ENCODE measurements at regions not wholly inside any gene's neighbourhood (a gene's known extent, or its start where the extent isn't known, plus 50 kb on each side); places are given as distances from the start of the nearest gene placed in this dataset.

- no peaks in the 10 kb centered on the region for H3K36me3 Mint-ChIP-seq (ENCODE audit: low read depth)
- no peak overlapping the region for H3K27ac Mint-ChIP-seq
- no peaks in the 10 kb centered on the region for H3K4me1 Mint-ChIP-seq (ENCODE audit: low read depth)
- H3K27me3 Mint-ChIP-seq (ENCODE audit: low read depth): no peaks in the 10 kb centered on the region
- peaks cover 9% of the 10 kb centered on the region for H3K9me3 Mint-ChIP-seq
- no peak overlapping the region for H3K4me3 Mint-ChIP-seq
Measured at GRCh38 chr11:79966592-79966991, 525.8 kb upstream of the TENM4 start.

GRCh38 chr11:79963856-79964645 is 523.2 kb upstream of the TENM4 start:
- no peak overlapping the region for H3K4me3 Mint-ChIP-seq
- no peaks in the 10 kb centered on the region for H3K27me3 Mint-ChIP-seq (ENCODE audit: low read depth)
- no peak overlapping the region for H3K27ac Mint-ChIP-seq
- H3K4me1 Mint-ChIP-seq (ENCODE audit: low read depth): no peaks in the 10 kb centered on the region
- no peaks in the 10 kb centered on the region for H3K36me3 Mint-ChIP-seq (ENCODE audit: low read depth)
- peaks cover 13% of the 10 kb centered on the region for H3K9me3 Mint-ChIP-seq

- H3K4me1 Mint-ChIP-seq (ENCODE audit: low read depth): no peaks in the 10 kb centered on the region
- no peak overlapping the region for H3K4me3 Mint-ChIP-seq
- H3K36me3 Mint-ChIP-seq (ENCODE audit: low read depth): no peaks in the 10 kb centered on the region
- no peak overlapping the region for H3K27ac Mint-ChIP-seq
- H3K9me3 Mint-ChIP-seq: peaks cover 31% of the 10 kb centered on the region
- no peaks in the 10 kb centered on the region for H3K27me3 Mint-ChIP-seq (ENCODE audit: low read depth)
Measured at GRCh38 chr11:79960461-79960860, 519.6 kb upstream of the TENM4 start.

- Mint-ChIP-seq H3K4me1 (ENCODE audit: low read depth) (no peaks in the 10 kb centered on the region), H3K27me3 (ENCODE audit: low read depth) (no peaks in the 10 kb centered on the region), H3K4me3 (no peak overlapping the region), H3K36me3 (ENCODE audit: low read depth) (no peaks in the 10 kb centered on the region), H3K27ac (no peak overlapping the region), H3K9me3 (peaks cover 31% of the 10 kb centered on the region)
Measured at GRCh38 chr11:79959318-79959717, 518.5 kb upstream of the TENM4 start.

GRCh38 chr11:79957702-79958101 is 516.9 kb upstream of the TENM4 start:
- H3K36me3 Mint-ChIP-seq (ENCODE audit: low read depth): no peaks in the 10 kb centered on the region

GRCh38 chr11:79956061-79956460 is 515.2 kb upstream of the TENM4 start:
- Mint-ChIP-seq H3K27me3 (ENCODE audit: low read depth) (no peaks in the 10 kb centered on the region), H3K4me3 (no peak overlapping the region), H3K27ac (no peak overlapping the region)

More at GRCh38 chr11:79957702-79958101, 516.9 kb upstream of the TENM4 start:
- no peaks in the 10 kb centered on the region for H3K27me3 Mint-ChIP-seq (ENCODE audit: low read depth)
- H3K27ac Mint-ChIP-seq: no peak overlapping the region
- peaks cover 29% of the 10 kb centered on the region for H3K9me3 Mint-ChIP-seq
- no peaks in the 10 kb centered on the region for H3K4me1 Mint-ChIP-seq (ENCODE audit: low read depth)
- no peak overlapping the region for H3K4me3 Mint-ChIP-seq

GRCh38 chr11:79953629-79954028 is 512.8 kb upstream of the TENM4 start:
- Mint-ChIP-seq H3K9me3 (peaks cover 14% of the 10 kb centered on the region), H3K27ac (no peak overlapping the region), H3K4me1 (ENCODE audit: low read depth) (no peaks in the 10 kb centered on the region), H3K4me3 (no peak overlapping the region), H3K27me3 (ENCODE audit: low read depth) (no peaks in the 10 kb centered on the region), H3K36me3 (ENCODE audit: low read depth) (no peaks in the 10 kb centered on the region)

More at GRCh38 chr11:79956061-79956460, 515.2 kb upstream of the TENM4 start:
- H3K9me3 Mint-ChIP-seq: peaks cover 25% of the 10 kb centered on the region
- no peaks in the 10 kb centered on the region for H3K36me3 Mint-ChIP-seq (ENCODE audit: low read depth)
- no peaks in the 10 kb centered on the region for H3K4me1 Mint-ChIP-seq (ENCODE audit: low read depth)

GRCh38 chr11:79950741-79951140 is 509.9 kb upstream of the TENM4 start:
- no peak overlapping the region for H3K27ac Mint-ChIP-seq
- H3K9me3 Mint-ChIP-seq: no peaks in the 10 kb centered on the region
- H3K36me3 Mint-ChIP-seq (ENCODE audit: low read depth): no peaks in the 10 kb centered on the region
- no peak overlapping the region for H3K4me3 Mint-ChIP-seq
- H3K27me3 Mint-ChIP-seq (ENCODE audit: low read depth): no peaks in the 10 kb centered on the region
- no peaks in the 10 kb centered on the region for H3K4me1 Mint-ChIP-seq (ENCODE audit: low read depth)

GRCh38 chr11:79950172-79950571 is 509.3 kb upstream of the TENM4 start:
- H3K4me3 Mint-ChIP-seq: no peak overlapping the region
- H3K36me3 Mint-ChIP-seq (ENCODE audit: low read depth): no peaks in the 10 kb centered on the region
- H3K27ac Mint-ChIP-seq: no peak overlapping the region
- H3K4me1 Mint-ChIP-seq (ENCODE audit: low read depth): no peaks in the 10 kb centered on the region
- H3K9me3 Mint-ChIP-seq: no peaks in the 10 kb centered on the region
- H3K27me3 Mint-ChIP-seq (ENCODE audit: low read depth): no peaks in the 10 kb centered on the region

GRCh38 chr11:79949574-79949973 is 508.7 kb upstream of the TENM4 start:
- Mint-ChIP-seq H3K4me1 (ENCODE audit: low read depth) (no peaks in the 10 kb centered on the region), H3K9me3 (no peaks in the 10 kb centered on the region), H3K4me3 (no peak overlapping the region), H3K36me3 (ENCODE audit: low read depth) (no peaks in the 10 kb centered on the region), H3K27me3 (ENCODE audit: low read depth) (no peaks in the 10 kb centered on the region), H3K27ac (no peak overlapping the region)

GRCh38 chr11:79942646-79943045 is 501.8 kb upstream of the TENM4 start:
- H3K36me3 Mint-ChIP-seq (ENCODE audit: low read depth): no peaks in the 10 kb centered on the region
- no peaks in the 10 kb centered on the region for H3K9me3 Mint-ChIP-seq
- H3K4me1 Mint-ChIP-seq (ENCODE audit: low read depth): no peaks in the 10 kb centered on the region
- H3K4me3 Mint-ChIP-seq: no peak overlapping the region
- H3K27me3 Mint-ChIP-seq (ENCODE audit: low read depth): no peaks in the 10 kb centered on the region
- no peak overlapping the region for H3K27ac Mint-ChIP-seq

GRCh38 chr11:79942090-79942489 is 501.3 kb upstream of the TENM4 start:
- H3K4me3 Mint-ChIP-seq: no peak overlapping the region
- no peaks in the 10 kb centered on the region for H3K36me3 Mint-ChIP-seq (ENCODE audit: low read depth)
- H3K9me3 Mint-ChIP-seq: no peaks in the 10 kb centered on the region
- H3K4me1 Mint-ChIP-seq (ENCODE audit: low read depth): no peaks in the 10 kb centered on the region
- no peak overlapping the region for H3K27ac Mint-ChIP-seq
- no peaks in the 10 kb centered on the region for H3K27me3 Mint-ChIP-seq (ENCODE audit: low read depth)

GRCh38 chr11:79940974-79941735 is 500.3 kb upstream of the TENM4 start:
- Mint-ChIP-seq H3K4me3 (no peak overlapping the region), H3K27me3 (ENCODE audit: low read depth) (no peaks in the 10 kb centered on the region), H3K4me1 (ENCODE audit: low read depth) (no peaks in the 10 kb centered on the region), H3K9me3 (no peaks in the 10 kb centered on the region), H3K27ac (no peak overlapping the region), H3K36me3 (ENCODE audit: low read depth) (no peaks in the 10 kb centered on the region)

GRCh38 chr11:79940165-79940564 is 499.3 kb upstream of the TENM4 start:
- no peaks in the 10 kb centered on the region for H3K9me3 Mint-ChIP-seq

GRCh38 chr11:79939111-79939510 is 498.3 kb upstream of the TENM4 start:
- Mint-ChIP-seq H3K9me3 (no peaks in the 10 kb centered on the region), H3K4me3 (no peak overlapping the region), H3K4me1 (ENCODE audit: low read depth) (no peaks in the 10 kb centered on the region), H3K27ac (no peak overlapping the region), H3K27me3 (ENCODE audit: low read depth) (no peaks in the 10 kb centered on the region), H3K36me3 (ENCODE audit: low read depth) (no peaks in the 10 kb centered on the region)

More at GRCh38 chr11:79940165-79940564, 499.3 kb upstream of the TENM4 start:
- Mint-ChIP-seq H3K4me3 (no peak overlapping the region), H3K27ac (no peak overlapping the region), H3K27me3 (ENCODE audit: low read depth) (no peaks in the 10 kb centered on the region), H3K4me1 (ENCODE audit: low read depth) (no peaks in the 10 kb centered on the region), H3K36me3 (ENCODE audit: low read depth) (no peaks in the 10 kb centered on the region)
